ENCODE measurements at regions not wholly inside any gene's neighbourhood (a gene's known extent, or its start where the extent isn't known, plus 50 kb on each side); places are given as distances from the start of the nearest gene placed in this dataset.

DNA sequence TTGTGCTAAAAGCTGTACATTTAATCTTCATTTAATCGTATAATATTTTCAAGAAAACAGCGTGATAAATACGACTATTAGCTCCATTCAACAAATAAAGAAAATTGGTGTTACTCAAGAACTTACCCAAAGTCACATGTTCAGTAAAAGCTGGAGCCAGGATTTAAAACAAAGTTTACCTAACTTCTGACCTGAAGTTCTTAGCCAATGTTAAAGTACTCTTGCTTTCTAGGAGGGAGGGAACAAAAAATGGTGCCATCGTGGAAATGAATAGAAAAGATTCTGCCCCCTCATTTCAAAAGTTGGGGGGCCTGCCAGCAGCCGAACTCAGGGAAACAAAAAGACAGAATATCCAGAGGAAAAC, 395.8 kb downstream of the CD109 start:
- TF ChIP-seq CTCF (conservative IDR thresholded peaks at IDR 0.05; ENCODE audit: low read length) (no peak), EZH2phosphoT487 (IDR thresholded peaks at IDR 0.05; ENCODE audit: borderline replicate concordance, low read depth, low read length) (no peak)
